GM19193 (cell line): ENCODE measurements at regions not wholly inside any gene's neighbourhood (a gene's known extent, or its start where the extent isn't known, plus 50 kb on each side); places are given as distances from the start of the nearest gene placed in this dataset.

Experiments
- POLR2A ChIP-seq: IDR thresholded peaks from 4 replicates; pipeline ENCODE4 v1.6.1; 2011; ENCODE audit not compliant: insufficient read depth, insufficient read length; ENCODE audit errors: extremely low read depth

DNA sequence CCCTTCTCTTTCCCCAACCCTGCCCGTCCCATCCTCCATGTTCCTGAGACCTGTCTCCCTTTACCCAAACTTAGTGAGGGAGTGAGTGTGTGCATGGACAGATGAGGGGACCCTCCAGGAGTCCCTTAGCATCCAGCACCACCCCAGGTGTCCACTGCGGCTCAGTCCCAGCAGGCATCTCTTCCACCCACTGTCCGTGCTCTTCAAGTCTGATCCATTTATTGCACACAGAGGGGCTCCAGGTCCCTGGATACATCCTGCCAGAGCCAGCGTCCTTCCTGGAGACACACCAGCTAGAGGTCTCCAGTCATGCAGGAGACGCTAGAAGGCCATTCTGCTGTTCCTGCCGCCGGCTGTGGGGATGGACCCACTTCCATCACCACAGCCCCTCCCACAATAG is 239.2 kb downstream of the ADGRD1 start:
- TF ChIP-seq POLR2A: no peak

GRCh38 chr12:131194166-131194565 is 240.5 kb downstream of the ADGRD1 start:
- no peak for TF ChIP-seq POLR2A

DNA sequence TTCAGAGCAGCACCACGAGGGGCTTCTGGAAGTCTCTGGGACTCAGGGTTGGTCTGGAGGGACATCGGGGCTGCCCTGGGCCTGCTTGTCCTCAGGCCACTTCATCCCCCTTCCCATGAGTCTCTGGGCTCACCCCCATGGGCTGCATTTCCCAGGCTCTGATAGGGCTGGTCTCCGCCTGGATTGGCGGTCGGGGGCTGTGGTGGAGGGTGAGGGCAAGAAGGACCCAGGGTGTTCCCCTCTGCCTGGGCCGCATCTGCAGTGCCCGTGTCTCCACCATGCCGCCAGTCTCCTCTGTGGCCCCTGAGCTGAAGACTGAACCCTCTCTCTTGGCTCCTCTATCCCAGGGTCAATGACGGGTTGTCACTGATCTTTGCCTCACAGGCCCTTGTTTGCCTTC is 242.1 kb downstream of the ADGRD1 start:
- no peak for TF ChIP-seq POLR2A

DNA sequence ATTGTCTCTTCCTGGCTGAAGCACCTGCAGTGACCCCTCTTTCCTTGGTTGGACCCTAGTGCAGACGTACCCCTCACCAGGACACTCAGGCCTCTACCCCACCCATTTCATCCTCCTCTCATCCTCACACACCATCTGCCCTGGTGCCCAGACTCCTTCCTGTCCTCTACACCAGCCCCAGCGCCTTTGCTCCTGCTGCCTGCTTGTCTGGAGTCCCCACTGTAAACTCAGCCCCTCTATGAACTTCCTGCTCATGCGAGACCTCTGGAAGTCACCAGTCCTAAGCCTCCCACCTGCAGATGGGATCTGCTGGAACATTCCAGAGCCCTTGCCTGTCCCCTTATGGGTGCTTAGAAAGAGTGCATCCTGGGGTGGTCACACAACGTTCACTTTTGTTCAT is 242.5 kb downstream of the ADGRD1 start:
- no peak for TF ChIP-seq POLR2A

DNA sequence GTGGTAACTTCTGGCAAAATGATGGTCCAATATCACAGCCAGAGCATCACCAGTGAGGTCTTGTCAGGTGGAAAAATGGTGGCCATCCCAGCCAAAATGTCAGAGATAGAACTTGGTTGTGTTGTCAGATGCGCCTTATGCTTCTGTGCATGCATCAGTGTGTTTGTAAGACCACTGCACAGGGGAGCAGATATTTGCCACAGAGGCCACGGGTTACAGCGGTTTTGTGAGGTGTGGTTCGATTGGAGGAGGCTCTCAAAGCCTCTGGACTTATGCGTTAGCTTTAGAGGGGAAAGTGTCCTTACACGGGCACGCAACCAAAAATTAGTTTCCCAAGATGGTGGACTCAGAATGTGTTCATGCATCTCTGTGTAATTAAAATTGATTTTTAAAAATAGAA is 243.8 kb downstream of the ADGRD1 start:
- no peak for TF ChIP-seq POLR2A

- no peak for TF ChIP-seq POLR2A
These were observed 245.5 kb downstream of the ADGRD1 start for GRCh38 chr12:131199221-131199620.

DNA sequence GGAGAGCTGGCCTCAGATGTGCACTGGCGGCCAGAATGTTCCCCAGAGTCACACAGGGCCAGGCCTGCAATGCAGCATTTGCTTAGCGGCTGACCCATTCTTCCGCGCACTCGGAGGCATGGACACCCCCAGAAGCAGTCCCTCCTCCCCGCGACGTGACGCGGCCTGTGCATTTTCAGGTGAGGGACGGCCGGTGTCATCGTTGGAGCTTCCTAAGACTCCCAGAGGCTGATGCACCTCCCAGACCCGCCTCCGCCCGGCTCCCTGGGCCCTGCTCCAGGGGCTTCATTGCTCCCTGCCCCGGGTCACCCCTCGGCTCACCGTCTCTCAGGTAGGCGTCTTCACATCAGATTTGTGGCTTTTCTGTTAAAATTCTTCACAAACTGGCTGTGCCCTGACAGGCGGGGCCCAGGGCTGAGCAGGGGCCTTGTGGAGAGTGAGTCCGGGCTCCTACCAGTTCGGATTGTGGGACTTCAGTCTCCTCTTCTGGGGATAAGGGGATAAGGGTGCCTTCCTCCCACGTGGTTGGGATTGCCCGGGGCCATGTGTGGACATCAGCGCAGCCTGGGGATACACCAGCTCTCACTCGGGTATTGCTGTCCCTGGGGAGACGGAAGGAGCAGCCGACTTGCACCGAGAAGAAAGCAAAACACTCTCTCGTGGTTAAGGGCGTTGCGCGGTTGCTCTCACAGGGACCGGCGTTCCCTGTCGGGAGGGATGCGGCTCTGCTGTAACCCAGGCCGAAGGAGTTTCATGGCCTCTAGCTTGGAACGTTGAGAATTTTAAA is 249.1 kb downstream of the ADGRD1 start:
- TF ChIP-seq POLR2A: no peak

DNA sequence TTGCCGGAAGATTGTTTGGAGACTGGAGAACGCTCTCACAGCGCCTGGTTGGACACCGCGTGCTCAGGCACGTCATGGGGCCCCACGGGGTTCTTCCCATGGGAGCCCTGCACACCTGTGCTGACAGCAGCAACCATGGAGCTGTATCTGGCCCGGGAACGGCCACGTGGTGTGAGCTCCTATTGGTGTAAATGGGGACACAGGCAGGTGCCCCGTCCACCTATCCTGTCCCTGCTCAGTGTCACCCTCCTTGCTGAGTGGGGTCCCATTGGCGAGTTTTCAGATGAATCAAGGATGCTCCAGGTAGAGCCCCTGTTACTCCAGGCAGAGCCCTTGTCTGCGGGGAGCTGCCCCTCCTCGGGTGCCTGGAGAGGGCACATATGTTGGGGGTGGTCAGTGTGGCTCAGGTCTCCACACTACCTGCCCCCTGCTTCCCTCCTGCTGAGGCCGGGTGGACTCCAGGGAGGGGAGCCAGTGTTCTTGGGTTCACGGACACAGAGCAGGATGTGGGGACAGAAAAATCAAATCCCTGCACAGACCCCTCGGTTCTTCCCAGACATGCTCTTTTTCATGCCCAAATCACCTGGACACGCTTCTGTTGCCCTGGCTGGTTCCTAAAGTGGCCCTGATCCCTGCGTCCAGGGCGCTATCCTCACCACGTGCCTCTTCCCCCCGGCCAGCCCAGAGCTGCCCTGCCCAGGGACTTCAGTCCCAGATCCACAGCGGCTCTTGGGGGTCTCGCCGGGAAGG is 250.1 kb downstream of the ADGRD1 start:
- no peak for TF ChIP-seq POLR2A

- TF ChIP-seq POLR2A: no peak
These were observed 250.9 kb downstream of the ADGRD1 start for GRCh38 chr12:131204416-131205274.

DNA sequence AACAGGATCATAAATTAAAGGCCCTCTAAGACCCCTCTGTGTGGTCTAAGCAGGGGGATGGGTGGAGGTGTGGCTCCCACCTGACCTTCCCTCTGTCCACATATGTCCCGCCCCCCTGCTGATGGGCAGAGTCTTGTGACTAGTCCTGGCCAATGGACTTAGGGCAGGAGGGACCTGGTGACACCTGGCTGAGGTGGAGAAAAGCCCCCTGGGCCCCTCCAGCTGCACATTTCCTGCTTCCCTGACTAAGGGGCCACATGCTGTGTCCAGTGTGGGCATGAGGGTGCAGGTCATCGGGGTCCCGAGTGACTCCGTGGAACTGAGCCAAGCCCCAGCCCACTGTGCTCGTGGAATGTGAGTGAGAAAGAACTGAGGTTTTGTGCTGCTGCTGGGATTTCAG is 254.7 kb downstream of the ADGRD1 start:
- no peak for TF ChIP-seq POLR2A

- TF ChIP-seq POLR2A: no peak
These were observed 255.7 kb downstream of the ADGRD1 start for GRCh38 chr12:131209082-131210070.

GRCh38 chr12:131210506-131211339 is 257.0 kb downstream of the ADGRD1 start:
- TF ChIP-seq POLR2A: no peak

- no peak for TF ChIP-seq POLR2A
These were observed 257.7 kb downstream of the ADGRD1 start for GRCh38 chr12:131211340-131211938.
